HG03039 (cell line): ENCODE measurements at regions not wholly inside any gene's neighbourhood (a gene's known extent, or its start where the extent isn't known, plus 50 kb on each side); places are given as distances from the start of the nearest gene placed in this dataset.
A peak's percentile ranks its signal among the peaks of the same experiment; 100 is the strongest.

Source experiments
- ATAC-seq: cut with Tn5 transposase; IDR thresholded peaks from one replicate; pipeline ENCODE4 v1.9.1; 2021; ENCODE audit warnings: mild to moderate bottlenecking, moderate library complexity; ENCODE audit not compliant: unreplicated experiment

DNA sequence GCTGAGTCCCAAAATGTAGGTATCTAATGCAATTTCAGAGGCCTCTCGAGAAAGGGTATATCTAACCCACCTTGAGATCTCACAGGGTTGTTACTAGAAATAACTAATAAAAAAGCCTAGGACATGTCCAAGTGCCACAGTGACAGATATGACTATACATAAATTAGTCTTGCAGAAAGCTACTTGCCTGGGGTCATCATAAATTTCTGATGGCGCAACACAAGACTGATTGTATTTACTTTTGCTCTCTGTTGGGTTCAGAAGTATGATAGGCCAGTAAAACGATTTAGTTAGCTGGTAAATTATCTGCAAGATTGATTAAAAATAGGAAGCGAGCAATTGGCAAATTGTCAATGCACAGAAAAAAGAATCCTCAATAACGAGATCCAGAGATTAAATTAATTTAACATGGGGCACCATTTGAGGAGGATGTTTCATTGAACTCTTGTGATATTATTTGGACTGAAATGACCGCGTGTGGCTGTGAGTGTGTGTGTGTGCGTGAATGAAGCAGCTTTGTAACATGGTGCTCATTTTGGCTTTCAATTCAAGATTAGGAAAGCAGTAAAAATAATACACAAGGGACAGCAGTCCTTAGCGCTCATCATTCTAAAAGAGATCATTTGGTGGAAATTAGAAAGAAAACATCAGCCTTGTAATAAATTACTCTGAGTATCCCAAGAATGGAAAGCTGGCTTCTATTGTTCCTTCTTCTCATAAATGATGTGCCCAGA is 157.4 kb upstream of the ZFHX3 start:
- no peak for ATAC-seq

GRCh38 chr16:73204359-73205152 is 156.6 kb upstream of the ZFHX3 start:
- no peak for ATAC-seq

DNA sequence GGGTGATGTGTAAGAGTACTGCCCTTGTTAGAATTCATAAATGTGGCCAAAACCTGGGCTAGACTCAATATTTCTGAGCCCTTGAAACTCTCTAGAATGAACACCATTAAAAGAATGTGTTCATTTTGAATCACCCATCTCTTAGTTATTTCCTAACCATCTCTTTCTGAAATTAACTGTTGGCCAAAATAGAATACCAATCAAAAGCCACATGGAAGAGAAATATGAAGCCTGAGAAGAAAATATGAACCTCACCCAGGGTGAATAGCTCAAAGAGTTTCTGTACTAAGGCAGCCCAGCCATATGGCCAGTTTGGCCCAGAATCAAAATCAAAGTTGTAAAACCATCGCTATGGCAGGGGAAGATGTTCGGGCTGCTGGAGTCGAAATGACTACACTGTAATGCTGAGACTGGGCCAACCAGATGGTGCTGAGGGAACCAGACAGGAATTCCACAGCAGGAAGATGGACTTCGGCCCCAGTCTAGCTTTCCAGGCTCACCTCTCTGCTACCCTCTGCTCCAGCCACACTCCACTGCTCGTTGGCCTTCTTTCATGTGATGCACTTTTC is 154.3 kb upstream of the ZFHX3 start:
- no peak for ATAC-seq

- no peak for ATAC-seq
These were observed 151.3 kb upstream of the ZFHX3 start for GRCh38 chr16:73199214-73199613.

DNA sequence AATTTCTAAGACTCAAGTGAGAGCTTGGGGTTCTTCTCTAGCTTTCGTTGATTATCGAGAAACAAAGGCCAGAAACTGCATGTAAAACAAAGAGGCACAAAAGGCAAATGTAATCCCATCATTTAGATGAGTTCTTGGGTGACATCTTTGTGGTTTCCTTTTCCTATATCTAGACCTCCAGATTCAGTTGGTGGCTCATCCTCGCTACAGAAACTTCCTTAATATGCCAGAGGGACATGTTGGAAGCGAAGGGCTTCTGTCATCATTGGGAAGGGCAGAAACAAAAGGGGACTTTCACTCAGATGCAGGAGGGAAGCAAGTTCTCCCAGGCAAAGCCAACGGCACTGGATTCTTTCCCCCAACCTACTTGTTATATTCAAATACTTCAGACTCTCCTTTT is 150.6 kb upstream of the ZFHX3 start:
- ATAC-seq: no peak

DNA sequence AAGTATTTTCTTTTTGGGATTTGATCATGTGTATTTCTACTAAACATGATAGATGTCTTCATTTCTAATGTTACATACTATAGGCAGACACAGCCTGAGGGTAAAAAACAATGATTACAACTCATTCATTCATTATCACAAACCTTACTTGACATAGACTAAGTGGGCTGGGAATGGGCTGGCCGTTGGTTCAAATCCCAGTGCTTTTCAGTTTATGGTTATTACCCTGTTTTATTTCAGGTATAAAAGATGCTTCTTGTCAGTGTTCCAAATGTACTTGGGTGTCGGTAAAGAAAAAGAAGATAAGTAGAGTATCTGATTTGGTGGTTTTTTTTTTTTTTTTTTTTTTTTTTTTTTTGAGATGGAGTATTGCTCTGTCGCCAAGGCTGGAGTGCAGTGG is 149.7 kb upstream of the ZFHX3 start:
- no peak for ATAC-seq

GRCh38 chr16:73196670-73197069 is 148.7 kb upstream of the ZFHX3 start:
- ATAC-seq: peak; percentile 82

DNA sequence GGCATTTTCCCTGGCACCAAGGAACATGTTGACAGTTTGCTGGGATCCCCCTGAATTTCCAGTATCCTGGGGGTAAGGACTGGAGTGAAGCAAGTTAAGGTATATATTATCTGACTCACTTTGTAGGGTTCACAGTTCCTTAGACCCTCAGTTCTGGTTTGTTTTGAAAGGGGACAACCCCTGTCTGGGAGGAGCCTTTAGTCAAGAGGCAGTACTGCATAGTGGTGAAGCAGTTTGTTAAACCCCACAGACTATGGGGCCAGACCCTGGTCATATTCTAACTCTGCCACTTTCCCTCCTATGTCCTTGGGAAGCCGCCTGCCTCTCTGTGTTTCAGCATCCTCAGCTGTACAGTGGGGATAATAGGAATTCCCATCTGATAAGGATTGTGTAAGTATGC is 145.5 kb upstream of the ZFHX3 start:
- no peak for ATAC-seq

DNA sequence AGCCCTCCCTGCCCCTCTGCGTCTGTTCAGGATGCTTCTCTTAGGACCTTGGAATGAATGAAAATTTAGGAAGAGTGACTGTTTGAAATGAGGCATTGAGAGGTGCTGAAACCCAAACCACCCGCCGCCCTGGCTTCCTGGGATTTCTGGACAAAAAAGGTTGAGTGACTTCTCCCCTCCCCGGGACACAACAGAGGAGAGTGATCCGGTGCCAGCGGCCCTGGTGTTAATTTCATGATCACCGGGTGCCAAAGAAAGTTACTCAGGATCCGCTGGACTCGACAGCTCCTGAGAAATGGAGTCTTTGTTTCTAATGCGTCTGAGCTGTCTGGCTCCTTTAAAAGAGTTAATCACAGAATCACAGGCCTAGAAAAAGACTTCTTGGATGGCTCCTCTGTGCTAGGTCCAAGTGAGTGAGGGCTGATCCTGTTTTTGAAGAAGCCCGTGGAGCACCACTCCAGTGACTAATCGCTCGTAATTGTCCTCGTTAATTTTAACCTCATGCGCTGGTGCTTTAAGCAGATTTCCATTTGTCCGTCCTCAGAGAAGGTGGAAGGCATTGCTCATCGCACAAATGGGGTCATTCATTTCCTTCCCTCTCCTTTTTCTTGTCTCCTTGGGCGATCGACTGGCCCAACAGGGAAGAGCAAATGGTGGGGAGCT is 144.4 kb upstream of the ZFHX3 start:
- no peak for ATAC-seq

DNA sequence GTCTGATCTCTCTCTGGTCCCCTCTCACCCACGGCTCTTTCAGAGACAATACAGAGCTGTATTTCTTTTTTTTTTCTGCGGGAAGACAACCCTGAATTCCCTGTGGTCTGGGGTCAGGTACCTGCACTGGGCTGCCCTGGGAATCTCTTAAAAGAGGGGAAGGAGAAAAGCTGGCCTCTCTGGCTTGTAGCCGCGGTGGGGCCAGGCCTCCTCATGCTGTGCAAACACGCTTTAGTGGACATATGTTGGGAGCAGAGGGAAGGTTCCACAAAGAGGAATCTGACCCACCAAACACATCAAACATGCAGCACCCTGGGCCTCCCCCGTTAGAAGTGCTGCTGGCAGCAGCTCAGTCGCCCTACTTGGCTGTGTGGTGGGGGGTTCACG is 143.7 kb upstream of the ZFHX3 start:
- no peak for ATAC-seq

- ATAC-seq: no peak
These were observed 143.0 kb upstream of the ZFHX3 start for GRCh38 chr16:73190688-73191659.

- no peak for ATAC-seq
These were observed 142.3 kb upstream of the ZFHX3 start for GRCh38 chr16:73190256-73190655.

- no peak for ATAC-seq
These were observed 141.2 kb upstream of the ZFHX3 start for GRCh38 chr16:73189136-73189535.

DNA sequence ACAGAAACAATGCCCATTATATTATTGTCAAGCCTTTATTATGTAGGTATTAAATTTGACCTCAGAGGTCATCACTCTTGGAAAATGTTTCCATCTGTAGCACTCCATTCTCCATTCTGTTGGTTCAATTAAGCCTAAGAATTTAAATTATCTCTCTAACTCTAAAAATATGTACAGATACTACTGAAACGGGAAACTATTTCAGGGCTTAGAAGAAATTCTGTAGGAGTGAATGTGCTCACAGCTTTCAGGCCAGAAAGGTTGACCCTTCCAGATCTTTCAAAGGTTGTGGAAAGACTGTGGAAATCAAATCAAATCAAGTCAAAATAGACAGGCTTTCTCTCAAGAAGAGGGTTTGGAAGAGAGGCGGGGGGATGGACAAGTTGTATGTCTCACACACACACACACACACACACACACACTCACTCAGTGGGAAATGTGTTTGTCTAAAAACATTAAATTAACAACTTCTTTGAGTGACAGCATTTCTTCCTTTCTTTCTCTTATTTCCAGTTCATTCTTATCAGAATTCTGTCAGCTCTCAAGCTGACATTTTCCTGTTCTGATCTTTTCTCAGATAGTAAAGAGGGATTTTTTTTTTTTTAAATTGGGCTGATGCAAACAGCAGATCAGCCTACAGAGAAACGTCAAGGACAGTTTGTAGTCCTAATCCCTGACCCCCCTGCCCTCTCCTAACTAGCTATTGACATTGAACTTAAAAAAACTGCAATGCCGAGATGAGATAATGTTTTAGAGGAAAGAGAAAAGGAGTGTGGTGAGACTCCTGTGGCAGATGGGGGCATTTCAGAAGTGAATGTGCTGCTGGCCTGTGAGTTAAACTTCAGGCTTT is 139.0 kb upstream of the ZFHX3 start:
- ATAC-seq: no peak

DNA sequence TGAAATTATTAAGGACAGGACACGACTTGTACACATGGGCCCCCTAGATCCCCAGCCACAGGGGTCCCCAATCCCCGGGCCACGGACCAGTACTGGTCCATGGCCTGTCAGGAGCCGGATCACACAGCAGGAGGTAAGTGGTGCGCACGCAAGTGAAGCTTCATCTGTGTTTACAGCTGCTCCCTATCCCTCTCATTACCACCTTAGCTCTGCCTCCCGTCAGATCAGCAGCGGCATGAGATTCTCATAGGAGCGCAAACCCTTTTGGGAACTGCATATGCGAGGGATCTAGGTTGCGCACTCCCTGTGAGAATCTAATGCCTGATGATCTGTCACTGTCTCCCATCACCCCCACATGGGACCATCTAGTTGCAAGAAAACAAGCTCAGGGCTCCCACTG is 137.8 kb upstream of the ZFHX3 start:
- no peak for ATAC-seq

DNA sequence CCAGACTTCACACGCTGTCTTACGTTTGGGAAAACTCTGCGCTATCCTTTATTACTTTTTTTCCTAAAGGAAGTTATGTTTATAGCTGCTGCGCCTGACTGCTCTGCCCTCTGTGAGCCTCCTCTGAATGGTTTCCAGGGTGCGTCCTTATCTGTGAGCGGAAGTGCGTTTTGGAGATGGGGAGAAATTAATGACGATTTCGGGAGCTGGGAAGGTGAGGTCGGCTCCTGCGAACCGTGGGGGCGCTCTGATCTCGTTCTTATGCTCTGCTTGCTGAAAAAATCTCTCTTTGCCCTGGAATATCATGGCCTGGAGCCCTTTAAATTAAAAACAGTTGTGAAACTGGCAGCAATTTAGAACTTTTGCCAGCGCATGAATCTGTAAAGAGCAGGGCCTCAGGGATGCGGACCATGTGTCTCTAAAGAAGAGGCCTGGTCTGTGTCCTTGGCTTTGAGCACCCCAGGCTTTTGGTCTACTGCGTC is 135.7 kb upstream of the ZFHX3 start:
- ATAC-seq: no peak

DNA sequence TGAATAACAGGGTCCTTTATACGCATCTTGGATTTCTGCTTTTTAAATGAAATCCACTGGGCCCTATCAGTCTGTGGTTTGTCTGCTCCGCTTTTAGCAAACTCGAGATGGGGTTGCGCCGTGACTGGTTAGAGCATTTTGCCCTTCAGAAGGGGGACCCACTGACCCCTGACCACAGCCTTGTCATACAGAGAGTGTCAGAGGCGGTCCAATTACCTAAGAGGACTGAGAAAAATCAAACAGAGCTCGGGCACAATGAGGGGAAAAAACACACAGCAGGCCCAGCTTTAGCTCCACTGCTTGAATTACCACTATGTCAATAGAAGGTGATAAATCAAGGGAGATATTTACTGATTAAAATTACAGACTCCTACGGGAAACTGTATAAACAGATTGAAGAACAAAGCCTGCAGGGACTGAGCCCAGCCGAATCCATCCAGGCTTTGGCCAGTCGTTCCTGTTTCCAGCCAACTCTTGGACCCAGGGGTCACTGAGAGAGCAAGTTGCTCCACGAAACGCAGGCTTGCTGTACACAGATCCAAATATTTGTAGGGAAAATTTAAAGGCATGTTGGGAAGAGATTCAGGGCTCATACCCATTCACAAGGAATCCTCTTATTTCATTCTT is 131.9 kb upstream of the ZFHX3 start:
- no peak for ATAC-seq

- no peak for ATAC-seq
These were observed 129.9 kb upstream of the ZFHX3 start for GRCh38 chr16:73177729-73178295.

DNA sequence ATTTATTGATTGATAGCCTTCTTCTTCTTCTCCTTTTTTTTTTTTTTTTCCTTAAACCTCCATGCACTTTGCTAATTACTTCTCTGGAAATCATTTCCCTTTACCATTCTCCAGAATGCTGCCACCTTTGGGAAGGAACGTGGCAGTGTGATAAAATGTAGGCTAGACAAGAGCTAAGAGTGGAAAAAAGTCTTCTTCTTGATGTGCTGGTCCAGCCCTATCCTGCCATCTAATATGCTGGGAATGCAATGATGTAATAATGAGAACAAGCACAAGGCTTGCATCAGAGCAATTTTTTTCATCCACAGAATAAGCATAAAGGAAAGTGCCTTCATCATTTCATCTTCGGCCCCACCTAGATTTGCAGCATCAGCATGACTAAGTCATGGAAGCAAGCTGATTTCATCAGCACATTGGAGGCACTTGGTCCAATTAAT is 128.7 kb upstream of the ZFHX3 start:
- no peak for ATAC-seq
